ENCODE measurements at regions not wholly inside any gene's neighbourhood (a gene's known extent, or its start where the extent isn't known, plus 50 kb on each side); places are given as distances from the start of the nearest gene placed in this dataset.
A peak's percentile ranks its signal among the peaks of the same experiment; 100 is the strongest.

- Histone ChIP-seq H3K4me3 (no peak overlapping the region), H3K36me3 (no peaks in the 10 kb centered on the region), H3K9me3 (peaks cover 0 to 14% of the 10 kb centered on the region in 2 donors), H3K27ac (no peak overlapping the region), H3K27me3 (no peaks in the 10 kb centered on the region), H3K4me1 (no peaks in the 10 kb centered on the region)
- no peak for DNase-seq (ENCODE audit: low spot score)
- no peak for TF ChIP-seq CTCF (IDR thresholded peaks at IDR 0.05)
Observed at GRCh38 chr5:6236170-6236793, 142.1 kb downstream of the MED10 start.

GRCh38 chr5:6235726-6236125 lies 142.6 kb downstream of the MED10 start:
- H3K27ac ChIP-seq: no peak overlapping the region
- no peak overlapping the region for H3K4me3 ChIP-seq
- no peaks in the 10 kb centered on the region for H3K27me3 ChIP-seq
- no peak for DNase-seq (ENCODE audit: low spot score)
- peaks cover 0 to 14% of the 10 kb centered on the region in 2 donors for H3K9me3 ChIP-seq
- no peaks in the 10 kb centered on the region for H3K36me3 ChIP-seq
- TF ChIP-seq CTCF (IDR thresholded peaks at IDR 0.05): no peak
- no peaks in the 10 kb centered on the region for H3K4me1 ChIP-seq

GRCh38 chr5:6228257-6229250 lies 149.8 kb downstream of the MED10 start:
- H3K27ac ChIP-seq: no peak overlapping the region
- no peaks in the 10 kb centered on the region for H3K27me3 ChIP-seq
- H3K36me3 ChIP-seq: no peaks in the 10 kb centered on the region
- no peak for TF ChIP-seq CTCF (IDR thresholded peaks at IDR 0.05)
- no peak for DNase-seq (ENCODE audit: low spot score)
- no peaks in the 10 kb centered on the region for H3K4me1 ChIP-seq
- H3K4me3 ChIP-seq: no peak overlapping the region
- H3K9me3 ChIP-seq: no peaks in the 10 kb centered on the region

- DNase-seq (ENCODE audit: low spot score): peak; percentile 28
- H3K4me1 ChIP-seq: no peaks in the 10 kb centered on the region
- H3K27ac ChIP-seq: no peak overlapping the region
- H3K4me3 ChIP-seq: no peak overlapping the region
- no peaks in the 10 kb centered on the region for H3K9me3 ChIP-seq
- no peaks in the 10 kb centered on the region for H3K36me3 ChIP-seq
- H3K27me3 ChIP-seq: no peaks in the 10 kb centered on the region
- TF ChIP-seq CTCF (IDR thresholded peaks at IDR 0.05): no peak
Observed at GRCh38 chr5:6225121-6225607, 153.2 kb downstream of the MED10 start.

- Histone ChIP-seq H3K27ac (no peak overlapping the region), H3K4me1 (no peaks in the 10 kb centered on the region), H3K27me3 (no peaks in the 10 kb centered on the region), H3K36me3 (no peaks in the 10 kb centered on the region), H3K9me3 (no peaks in the 10 kb centered on the region), H3K4me3 (no peak overlapping the region)
- TF ChIP-seq CTCF (IDR thresholded peaks at IDR 0.05): no peak
- DNase-seq (ENCODE audit: low spot score): no peak
Observed at GRCh38 chr5:6224406-6224805, 153.9 kb downstream of the MED10 start.

Data from right atrium auricular region (tissue), 2 donors.